Body of pancreas (tissue), 4 donors: ENCODE measurements at regions not wholly inside any gene's neighbourhood (a gene's known extent, or its start where the extent isn't known, plus 50 kb on each side); places are given as distances from the start of the nearest gene placed in this dataset.

ENCODE experiments used
- POLR2A ChIP-seq, 3 donors: fragments of 450-650 bp; IDR thresholded peaks; one replicate each; pipeline ENCODE4 v1.6.1; 2016; ENCODE audit warnings: antibody characterized with exemption in 3 of 3, mild to moderate bottlenecking in 2 of 3
- TF ChIP-seq, protein P1 (sequence below), 7 experiments: fragments of 450-650 bp in 4 of 7; fragments of 200-600 bp in 3 of 7; sonication (generic) in 3 of 7; IDR thresholded peaks; one replicate each; pipeline ENCODE4 v1.5.1; 2016 to 2019; ENCODE audit warnings: antibody characterized with exemption in 7 of 7

DNA sequence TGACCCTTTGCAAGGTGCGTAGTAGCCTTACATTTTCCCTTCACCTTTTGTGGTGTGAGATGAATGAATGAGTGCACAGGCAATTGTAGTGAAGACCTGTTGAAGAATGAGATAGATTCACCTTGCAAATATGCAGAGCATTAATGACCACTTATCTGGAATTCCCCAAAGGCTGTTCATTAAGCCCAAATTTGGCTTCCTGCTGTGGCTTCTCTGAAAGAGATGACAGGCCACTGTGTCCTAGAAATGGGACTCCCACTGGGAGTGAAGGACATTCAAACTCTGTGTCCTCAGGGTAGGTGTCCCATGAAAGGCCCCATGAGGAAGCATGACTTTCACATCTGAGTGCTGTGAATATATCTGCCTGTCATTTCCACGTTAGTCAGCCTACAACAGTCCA lies 1821.8 kb upstream of the PIK3C3 start:
- TF ChIP-seq POLR2A (IDR thresholded peaks at IDR 0.05), result no peak
- TF ChIP-seq, protein P1, sequence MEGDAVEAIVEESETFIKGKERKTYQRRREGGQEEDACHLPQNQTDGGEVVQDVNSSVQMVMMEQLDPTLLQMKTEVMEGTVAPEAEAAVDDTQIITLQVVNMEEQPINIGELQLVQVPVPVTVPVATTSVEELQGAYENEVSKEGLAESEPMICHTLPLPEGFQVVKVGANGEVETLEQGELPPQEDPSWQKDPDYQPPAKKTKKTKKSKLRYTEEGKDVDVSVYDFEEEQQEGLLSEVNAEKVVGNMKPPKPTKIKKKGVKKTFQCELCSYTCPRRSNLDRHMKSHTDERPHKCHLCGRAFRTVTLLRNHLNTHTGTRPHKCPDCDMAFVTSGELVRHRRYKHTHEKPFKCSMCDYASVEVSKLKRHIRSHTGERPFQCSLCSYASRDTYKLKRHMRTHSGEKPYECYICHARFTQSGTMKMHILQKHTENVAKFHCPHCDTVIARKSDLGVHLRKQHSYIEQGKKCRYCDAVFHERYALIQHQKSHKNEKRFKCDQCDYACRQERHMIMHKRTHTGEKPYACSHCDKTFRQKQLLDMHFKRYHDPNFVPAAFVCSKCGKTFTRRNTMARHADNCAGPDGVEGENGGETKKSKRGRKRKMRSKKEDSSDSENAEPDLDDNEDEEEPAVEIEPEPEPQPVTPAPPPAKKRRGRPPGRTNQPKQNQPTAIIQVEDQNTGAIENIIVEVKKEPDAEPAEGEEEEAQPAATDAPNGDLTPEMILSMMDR (IDR thresholded peaks at IDR 0.05), result no peak
